GM12874 (cell line): ENCODE measurements at regions not wholly inside any gene's neighbourhood (a gene's known extent, or its start where the extent isn't known, plus 50 kb on each side); places are given as distances from the start of the nearest gene placed in this dataset.

ENCODE experiments used
- CTCF ChIP-seq: IDR thresholded peaks from 2 replicates; pipeline ENCODE4 v1.5.1; 2011; ENCODE audit warnings: low read depth, mild to moderate bottlenecking, control low read depth, low read length, moderate library complexity; ENCODE audit not compliant: insufficient read depth

- no peak for TF ChIP-seq CTCF
These were observed 174.4 kb upstream of the PRLR start for GRCh38 chr5:35404701-35405100.

DNA sequence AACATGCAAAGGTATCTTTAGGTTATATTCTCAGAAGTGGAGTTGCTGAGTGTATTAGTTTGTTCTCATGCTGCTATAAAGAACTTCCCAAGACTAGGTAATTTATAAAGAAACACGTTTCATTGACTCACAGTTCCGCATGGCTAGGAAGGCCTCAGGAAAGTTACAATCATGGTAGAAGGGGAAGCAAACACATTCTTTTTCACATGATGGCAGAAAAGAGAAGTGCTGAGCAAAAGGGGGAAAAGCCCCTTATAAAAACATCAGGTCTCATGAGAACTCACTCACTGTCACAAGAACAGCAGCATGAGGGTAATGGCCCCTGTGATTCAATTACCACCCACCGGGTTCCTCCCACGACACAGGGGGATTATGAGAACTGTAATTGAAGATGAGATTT, 163.6 kb upstream of the PRLR start:
- no peak for TF ChIP-seq CTCF

- no peak for TF ChIP-seq CTCF
These were observed 154.4 kb upstream of the PRLR start for GRCh38 chr5:35384658-35385057.

DNA sequence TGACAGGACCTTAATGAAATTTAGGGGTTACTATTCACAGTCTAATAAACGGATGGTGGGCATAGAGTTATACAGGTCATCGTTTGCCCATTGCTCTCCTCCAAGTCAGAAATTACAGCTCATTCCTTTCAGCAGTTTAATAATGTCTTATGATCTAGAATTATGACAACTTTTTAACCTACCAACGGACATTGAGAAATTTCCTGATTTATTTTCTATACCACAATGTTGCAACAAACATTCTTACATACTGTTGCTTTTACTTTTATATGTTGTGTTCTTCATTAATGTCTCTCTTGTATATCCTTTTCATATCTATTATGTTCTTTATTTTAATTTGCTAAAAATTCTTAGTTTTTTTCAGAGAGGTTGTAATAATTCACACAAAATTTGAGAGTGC, 152.8 kb upstream of the PRLR start:
- TF ChIP-seq CTCF = no peak

GRCh38 chr5:35377653-35378052, 147.4 kb upstream of the PRLR start:
- no peak for TF ChIP-seq CTCF

- TF ChIP-seq CTCF = no peak
These were observed 144.3 kb upstream of the PRLR start for GRCh38 chr5:35374584-35374983.

- TF ChIP-seq CTCF = no peak
These were observed 143.0 kb upstream of the PRLR start for GRCh38 chr5:35373249-35373648.

GRCh38 chr5:35372482-35372881, 142.2 kb upstream of the PRLR start:
- TF ChIP-seq CTCF = no peak
